Transverse colon (tissue), 4 donors: ENCODE measurements at regions not wholly inside any gene's neighbourhood (a gene's known extent, or its start where the extent isn't known, plus 50 kb on each side); places are given as distances from the start of the nearest gene placed in this dataset.

Experiments used
- POLR2A ChIP-seq: fragments of 450-650 bp; IDR thresholded peaks from one replicate; pipeline ENCODE4 v1.6.1; 2016; ENCODE audit warnings: antibody characterized with exemption, mild to moderate bottlenecking, moderate library complexity
- POLR2AphosphoS5 ChIP-seq, 3 donors: sonication (generic); formaldehyde crosslinking; IDR thresholded peaks; one replicate each; pipeline ENCODE4 v1.6.1; 2016; ENCODE audit warnings: antibody characterized with exemption in 3 of 3
- TF ChIP-seq, protein P1 (sequence below), 5 experiments: fragments of 200-600 bp in 3 of 5; fragments of 450-650 bp in 2 of 5; sonication (generic) in 3 of 5; IDR thresholded peaks; 1 replicate in 2 of 5; 2 replicates in 3 of 5; pipeline ENCODE4 v1.5.1; 2016 to 2017; ENCODE audit warnings: antibody characterized with exemption in 5 of 5, inconsistent platforms in 3 of 5, mild to moderate bottlenecking in 2 of 5, moderate library complexity in 1 of 5

GRCh38 chr14:53696217-53696965 is 260.2 kb downstream of the BMP4 start:
- TF ChIP-seq POLR2A (no peak), POLR2AphosphoS5 (IDR thresholded peaks at IDR 0.05) (no peak)
- TF ChIP-seq, protein P1, sequence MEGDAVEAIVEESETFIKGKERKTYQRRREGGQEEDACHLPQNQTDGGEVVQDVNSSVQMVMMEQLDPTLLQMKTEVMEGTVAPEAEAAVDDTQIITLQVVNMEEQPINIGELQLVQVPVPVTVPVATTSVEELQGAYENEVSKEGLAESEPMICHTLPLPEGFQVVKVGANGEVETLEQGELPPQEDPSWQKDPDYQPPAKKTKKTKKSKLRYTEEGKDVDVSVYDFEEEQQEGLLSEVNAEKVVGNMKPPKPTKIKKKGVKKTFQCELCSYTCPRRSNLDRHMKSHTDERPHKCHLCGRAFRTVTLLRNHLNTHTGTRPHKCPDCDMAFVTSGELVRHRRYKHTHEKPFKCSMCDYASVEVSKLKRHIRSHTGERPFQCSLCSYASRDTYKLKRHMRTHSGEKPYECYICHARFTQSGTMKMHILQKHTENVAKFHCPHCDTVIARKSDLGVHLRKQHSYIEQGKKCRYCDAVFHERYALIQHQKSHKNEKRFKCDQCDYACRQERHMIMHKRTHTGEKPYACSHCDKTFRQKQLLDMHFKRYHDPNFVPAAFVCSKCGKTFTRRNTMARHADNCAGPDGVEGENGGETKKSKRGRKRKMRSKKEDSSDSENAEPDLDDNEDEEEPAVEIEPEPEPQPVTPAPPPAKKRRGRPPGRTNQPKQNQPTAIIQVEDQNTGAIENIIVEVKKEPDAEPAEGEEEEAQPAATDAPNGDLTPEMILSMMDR (IDR thresholded peaks at IDR 0.05): no peak
